B cell (primary cell): ENCODE measurements at regions not wholly inside any gene's neighbourhood (a gene's known extent, or its start where the extent isn't known, plus 50 kb on each side); places are given as distances from the start of the nearest gene placed in this dataset.
"Not testable (repeated sequence)": the region's sequence is repeated elsewhere in the genome, so short reads cannot be mapped to it uniquely, and the experiment has no call there.

ENCODE experiments used
- ATAC-seq: fragments of 200-7000 bp; cut with Tn5 transposase; one replicate; pipeline ENCODE4 v1.10.0; 2021; ENCODE audit warnings: low read depth, mild to moderate bottlenecking, moderate number of reproducible peaks, moderate library complexity
- CTCF ChIA-PET: fragments of 350-600 bp; sonication (Branson Sonifier 250); formaldehyde crosslinking; loops from one replicate; lab custom pipeline; 2021; ENCODE audit warnings: antibody characterized with exemption, inconsistent platforms; lab: Charles Lee
- POLR2A ChIA-PET: fragments of 350-600 bp; sonication (Branson Sonifier 250); formaldehyde crosslinking; loops from one replicate; lab custom pipeline; 2021; ENCODE audit warnings: antibody characterized with exemption; lab: Charles Lee
- DNase-seq: peaks from one replicate; pipeline ENCODE4 v3.0.0; 2013
- H2AFZ ChIP-seq: 2 replicates; pipeline ENCODE4 v1.6.1; 2012; ENCODE audit warnings: mild to moderate bottlenecking, low read depth, low read length; ENCODE audit not compliant: insufficient read depth, poor library complexity, severe bottlenecking
- H3K27ac ChIP-seq, 2 donors: 1 replicate in 1 of 2; 2 replicates in 1 of 2; pipeline ENCODE4 v1.5.1; 2012 to 2013; ENCODE audit warnings: low read length in 2 of 2, mild to moderate bottlenecking in 2 of 2, moderate library complexity in 1 of 2
- H3K27me3 ChIP-seq, 4 experiments: fragments of 200-600 bp in 1 of 4; sonication (generic) in 1 of 4; replicated peaks in 1 of 4; 1 replicate in 2 of 4; 2 replicates in 2 of 4; pipeline versions ENCODE4 v1.6.1 to v1.7.0; 2013 to 2016; ENCODE audit warnings: low read length in 3 of 4, mild to moderate bottlenecking in 2 of 4, mixed read lengths in 1 of 4, moderate library complexity in 1 of 4; ENCODE audit not compliant: insufficient read depth in 4 of 4, control insufficient read depth in 3 of 4; ENCODE audit errors: control extremely low read depth in 1 of 4
- H3K36me3 ChIP-seq, 2 experiments: replicated peaks in 1 of 2; 1 replicate in 1 of 2; 2 replicates in 1 of 2; pipeline versions ENCODE4 v1.6.1 to v1.7.1; 2013; ENCODE audit warnings: low read length in 1 of 2; ENCODE audit not compliant: insufficient read depth in 2 of 2, control insufficient read depth in 1 of 2; ENCODE audit errors: control extremely low read depth in 1 of 2, extremely low read depth in 1 of 2
- H3K4me1 ChIP-seq, 2 donors: fragments of 200-600 bp in 1 of 2; sonication (generic) in 1 of 2; 1 replicate in 1 of 2; 2 replicates in 1 of 2; pipeline versions ENCODE4 v1.5.1 to v1.6.1; 2013 to 2017; ENCODE audit warnings: low read length in 2 of 2; ENCODE audit not compliant: control insufficient read depth in 2 of 2, insufficient read depth in 2 of 2
- H3K4me2 ChIP-seq: replicated peaks from 2 replicates; pipeline ENCODE3; 2012; ENCODE audit warnings: mild to moderate bottlenecking, low read depth, low read length; ENCODE audit not compliant: poor library complexity, severe bottlenecking
- H3K4me3 ChIP-seq, 5 experiments: fragments of 200-600 bp in 1 of 5; sonication (generic) in 1 of 5; 1 replicate in 3 of 5; 2 replicates in 2 of 5; pipeline versions ENCODE4 v1.5.1 to v1.7.0; 2011 to 2016; ENCODE audit warnings: low read length in 4 of 5, mild to moderate bottlenecking in 4 of 5, low read depth in 2 of 5, control low read depth in 1 of 5, moderate library complexity in 1 of 5; ENCODE audit not compliant: insufficient read depth in 1 of 5; ENCODE audit errors: control extremely low read depth in 1 of 5, extremely low read depth in 1 of 5
- H3K79me2 ChIP-seq: fragments of 200-600 bp; sonication (generic); one replicate; pipeline ENCODE4 v1.6.0; 2016; ENCODE audit warnings: low read length; ENCODE audit not compliant: control insufficient read depth, insufficient read depth
- H3K9ac ChIP-seq: fragments of 200-600 bp; sonication (generic); 2 replicates; pipeline ENCODE4 v1.6.1; 2017; ENCODE audit warnings: mild to moderate bottlenecking, low read length, moderate library complexity
- H3K9me3 ChIP-seq, 3 donors: one replicate each; pipeline versions ENCODE4 v1.6.1 to v1.7.1; 2013; ENCODE audit warnings: low read length in 2 of 3; ENCODE audit not compliant: control insufficient read depth in 2 of 3, insufficient read depth in 1 of 3; ENCODE audit errors: control extremely low read depth in 1 of 3
- H4K20me1 ChIP-seq: 2 replicates; pipeline ENCODE4 v1.6.0; 2012; ENCODE audit warnings: mild to moderate bottlenecking, low read length; ENCODE audit not compliant: insufficient read depth, control insufficient read depth, poor library complexity, severe bottlenecking
- H3K27ac Mint-ChIP-seq: one replicate; pipeline ENCODE4 v1.8.0; 2021; ENCODE audit warnings: mixed read lengths
- H3K27me3 Mint-ChIP-seq: one replicate; pipeline ENCODE4 v1.8.0; 2021; ENCODE audit warnings: mixed read lengths
- H3K4me1 Mint-ChIP-seq: one replicate; pipeline ENCODE4 v1.8.0; 2021; ENCODE audit warnings: mixed read lengths
- H3K4me3 Mint-ChIP-seq: one replicate; pipeline ENCODE4 v1.8.0; 2021; ENCODE audit warnings: mixed read lengths
- H3K9me3 Mint-ChIP-seq: one replicate; pipeline ENCODE4 v1.8.0; 2022; ENCODE audit warnings: mixed read lengths; ENCODE audit not compliant: insufficient read depth
- CTCF ChIP-seq: fragments of 200-600 bp; IDR thresholded peaks from one replicate; pipeline ENCODE4 v1.8.0; 2022; ENCODE audit warnings: antibody characterized with exemption, mild to moderate bottlenecking
- EZH2 ChIP-seq: IDR thresholded peaks from 2 replicates; pipeline ENCODE4 v1.6.1; 2012; ENCODE audit warnings: borderline replicate concordance, low read depth, mild to moderate bottlenecking, moderate library complexity, low read length; ENCODE audit not compliant: insufficient read depth, poor library complexity, severe bottlenecking
- WGBS: methylation state at CpG from one replicate; pipeline ENCODE4 v1.1.5; 2013; ENCODE audit warnings: missing lambda C conversion rate; ENCODE audit not compliant: insufficient coverage; 5-methylcytosine and 5-hydroxymethylcytosine counted together
- intact Hi-C: fragments of 100-400 bp; cut with micrococcal nuclease; formaldehyde crosslinking; loops from one replicate; pipeline ENCODE4 v1.10.0; 2022

- no peaks in the 10 kb centered on the region for H4K20me1 ChIP-seq
- H3K9me3 ChIP-seq = no peaks in the 10 kb centered on the region
- H3K4me3 ChIP-seq = no peak overlapping the region
- no peaks in the 10 kb centered on the region for H3K27me3 ChIP-seq
- Mint-ChIP-seq H3K4me3 (no peak overlapping the region), H3K9me3 (peaks cover 3% of the 10 kb centered on the region), H3K27ac (no peak overlapping the region), H3K4me1 (no peaks in the 10 kb centered on the region), H3K27me3 (no peaks in the 10 kb centered on the region)
- no peak overlapping the region for H3K9ac ChIP-seq
- WGBS = 100% methylated on average over 1 of the region's 1 CpG
- ChIA-PET CTCF (no interaction called here), POLR2A (no interaction called here)
- no peak for ATAC-seq
- no peaks in the 10 kb centered on the region for H3K36me3 ChIP-seq
- no peaks in the 10 kb centered on the region for H3K4me1 ChIP-seq
- H2AFZ ChIP-seq = no peak overlapping the region
- no peak overlapping the region for H3K4me2 ChIP-seq
- no peak for TF ChIP-seq EZH2
- TF ChIP-seq CTCF = no peak
- intact Hi-C loops = no loop called here
- H3K27ac ChIP-seq = no peak overlapping the region
- DNase-seq = no peak
- no peaks in the 10 kb centered on the region for H3K79me2 ChIP-seq
Measured at GRCh38 chr18:38786906-38787305, 1221.3 kb upstream of the CELF4 start.

- CTCF ChIA-PET, H3K9me3 ChIP-seq, H3K79me2 ChIP-seq, POLR2A ChIA-PET, H3K27me3 ChIP-seq, ATAC-seq, H3K4me3 Mint-ChIP-seq, H3K9ac ChIP-seq, H3K27ac ChIP-seq, H3K4me1 ChIP-seq, H3K4me2 ChIP-seq, H4K20me1 ChIP-seq, H3K4me1 Mint-ChIP-seq, H3K27ac Mint-ChIP-seq, DNase-seq, H3K27me3 Mint-ChIP-seq, H3K4me3 ChIP-seq, H2AFZ ChIP-seq, H3K36me3 ChIP-seq: not testable (repeated sequence)
- intact Hi-C loops = loop anchor here (10.0 kb wide), 1 partner anchor 63 kb away; no protein-coding TSS in a partner anchor
- peaks cover 11% of the 10 kb centered on the region for H3K9me3 Mint-ChIP-seq
- no CpG with 5 or more reads among the region's 1 CpG for WGBS
Measured at GRCh38 chr18:38771620-38772019, 1206.0 kb upstream of the CELF4 start.
